ENCODE measurements at regions not wholly inside any gene's neighbourhood (a gene's known extent, or its start where the extent isn't known, plus 50 kb on each side); places are given as distances from the start of the nearest gene placed in this dataset.

DNA sequence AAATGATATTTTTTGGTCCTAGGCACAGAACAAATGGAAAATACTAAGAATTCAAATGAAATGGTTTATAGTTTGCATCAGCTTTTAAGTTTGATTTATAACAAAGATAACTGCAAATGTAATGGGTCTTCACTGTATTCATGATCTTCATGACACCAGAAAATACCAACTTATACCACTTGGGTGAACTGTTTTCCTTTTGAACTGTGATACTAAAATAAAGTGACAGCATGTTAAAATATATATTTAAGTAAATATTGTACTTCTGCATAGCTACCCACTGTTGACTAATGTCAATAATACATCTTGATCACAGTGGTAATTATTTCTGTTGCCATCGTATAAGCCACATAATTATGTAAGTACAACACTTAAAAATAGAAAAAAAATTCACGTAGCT lies 442.0 kb upstream of the ANKRD30A start:
- Mint-ChIP-seq H3K36me3 (ENCODE audit: low read depth, unreplicated experiment) (no peaks in the 10 kb centered on the region), H3K4me3 (ENCODE audit: unreplicated experiment) (no peak overlapping the region), H3K27ac (ENCODE audit: unreplicated experiment) (no peak overlapping the region), H3K27me3 (ENCODE audit: low read depth, unreplicated experiment) (no peaks in the 10 kb centered on the region), H3K9me3 (ENCODE audit: unreplicated experiment) (no peaks in the 10 kb centered on the region), H3K4me1 (ENCODE audit: low read depth, unreplicated experiment) (peaks cover 8% of the 10 kb centered on the region)
- TF ChIP-seq EZH2 (IDR thresholded peaks at IDR 0.05; ENCODE audit: insufficient read depth, low read length), result no peak
- TF ChIP-seq, protein P1, sequence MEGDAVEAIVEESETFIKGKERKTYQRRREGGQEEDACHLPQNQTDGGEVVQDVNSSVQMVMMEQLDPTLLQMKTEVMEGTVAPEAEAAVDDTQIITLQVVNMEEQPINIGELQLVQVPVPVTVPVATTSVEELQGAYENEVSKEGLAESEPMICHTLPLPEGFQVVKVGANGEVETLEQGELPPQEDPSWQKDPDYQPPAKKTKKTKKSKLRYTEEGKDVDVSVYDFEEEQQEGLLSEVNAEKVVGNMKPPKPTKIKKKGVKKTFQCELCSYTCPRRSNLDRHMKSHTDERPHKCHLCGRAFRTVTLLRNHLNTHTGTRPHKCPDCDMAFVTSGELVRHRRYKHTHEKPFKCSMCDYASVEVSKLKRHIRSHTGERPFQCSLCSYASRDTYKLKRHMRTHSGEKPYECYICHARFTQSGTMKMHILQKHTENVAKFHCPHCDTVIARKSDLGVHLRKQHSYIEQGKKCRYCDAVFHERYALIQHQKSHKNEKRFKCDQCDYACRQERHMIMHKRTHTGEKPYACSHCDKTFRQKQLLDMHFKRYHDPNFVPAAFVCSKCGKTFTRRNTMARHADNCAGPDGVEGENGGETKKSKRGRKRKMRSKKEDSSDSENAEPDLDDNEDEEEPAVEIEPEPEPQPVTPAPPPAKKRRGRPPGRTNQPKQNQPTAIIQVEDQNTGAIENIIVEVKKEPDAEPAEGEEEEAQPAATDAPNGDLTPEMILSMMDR (IDR thresholded peaks at IDR 0.05; ENCODE audit: insufficient read depth, low read depth, low read length), result no peak
- FAIRE-seq (no peak), DNase-seq (ENCODE audit: low read depth) (no peak)
- Histone ChIP-seq H3K36me3 (ENCODE audit: insufficient read depth, low read length) (no peaks in the 10 kb centered on the region), H3K79me2 (ENCODE audit: insufficient read depth, low read length) (no peaks in the 10 kb centered on the region), H3K27me3 (ENCODE audit: insufficient read depth, low read length) (no peaks in the 10 kb centered on the region), H3K4me3 (ENCODE audit: insufficient read depth, low read depth, low read length) (no peak overlapping the region), H3K9me3 (ENCODE audit: insufficient read depth, low read depth, low read length) (no peaks in the 10 kb centered on the region), H3K27ac (ENCODE audit: low read depth, low read length) (no peak overlapping the region), H3K9ac (ENCODE audit: low read length) (no peak overlapping the region), H2AFZ (ENCODE audit: low read depth, low read length) (no peak overlapping the region), H3K4me2 (ENCODE audit: low read length) (no peak overlapping the region), H3K4me1 (ENCODE audit: insufficient read depth, low read length) (no peaks in the 10 kb centered on the region), H4K20me1 (ENCODE audit: insufficient read depth, low read length) (no peaks in the 10 kb centered on the region)

DNA sequence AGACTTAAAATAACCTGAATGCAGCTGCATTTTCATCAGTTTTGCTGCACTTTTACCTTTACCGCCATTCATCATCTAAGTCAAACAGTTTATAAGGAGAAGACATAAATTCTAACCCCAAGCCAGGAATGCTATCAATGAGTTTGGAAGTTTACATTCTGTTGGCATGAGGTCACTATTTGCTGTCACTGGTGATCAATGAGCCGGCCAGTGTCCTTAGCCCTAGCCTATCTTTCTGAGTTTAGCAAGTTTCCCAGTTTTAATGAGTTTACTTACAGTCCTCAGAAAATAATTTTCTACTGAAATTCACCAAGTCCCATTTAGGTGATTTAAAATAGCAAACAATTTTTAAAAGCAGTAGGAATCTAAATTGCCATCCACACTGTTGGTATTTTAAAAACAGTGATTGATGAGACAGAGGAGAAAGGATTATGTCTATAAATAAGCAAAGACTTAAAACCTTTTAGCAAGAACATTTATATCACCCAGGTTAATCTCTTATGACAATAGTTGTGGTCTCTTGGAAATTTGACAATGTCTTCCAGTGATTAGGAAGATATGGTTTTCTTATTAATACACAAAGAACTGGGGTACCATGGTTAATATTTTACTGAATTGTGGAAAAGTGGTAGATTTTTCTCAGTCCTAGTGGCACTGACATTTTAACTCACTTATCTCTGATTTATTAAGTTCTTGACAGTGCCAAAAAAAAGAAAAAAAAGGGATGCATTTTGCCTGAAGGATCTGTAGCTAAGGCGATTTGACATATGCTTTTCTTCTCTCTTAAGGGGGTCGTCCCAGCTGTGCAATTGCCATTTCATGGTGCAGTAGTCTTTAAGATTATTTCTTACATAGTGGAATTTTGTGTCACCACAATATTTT lies 443.4 kb upstream of the ANKRD30A start:
- Histone ChIP-seq H3K36me3 (ENCODE audit: insufficient read depth, low read length) (no peaks in the 10 kb centered on the region), H3K9me3 (ENCODE audit: insufficient read depth, low read depth, low read length) (no peaks in the 10 kb centered on the region), H3K4me1 (ENCODE audit: insufficient read depth, low read length) (peaks cover under 1% of the 10 kb centered on the region), H2AFZ (ENCODE audit: low read depth, low read length) (no peak overlapping the region), H4K20me1 (ENCODE audit: insufficient read depth, low read length) (no peaks in the 10 kb centered on the region), H3K79me2 (ENCODE audit: insufficient read depth, low read length) (no peaks in the 10 kb centered on the region), H3K4me3 (ENCODE audit: insufficient read depth, low read depth, low read length) (no peak overlapping the region), H3K4me2 (ENCODE audit: low read length) (no peak overlapping the region), H3K27me3 (ENCODE audit: insufficient read depth, low read length) (no peaks in the 10 kb centered on the region), H3K9ac (ENCODE audit: low read length) (no peak overlapping the region), H3K27ac (ENCODE audit: low read depth, low read length) (no peak overlapping the region)
- TF ChIP-seq, protein P1 (IDR thresholded peaks at IDR 0.05; ENCODE audit: insufficient read depth, low read depth, low read length), result no peak
- no peak for TF ChIP-seq EZH2 (IDR thresholded peaks at IDR 0.05; ENCODE audit: insufficient read depth, low read length)
- peaks cover 12% of the 10 kb centered on the region for H3K4me1 Mint-ChIP-seq (ENCODE audit: low read depth, unreplicated experiment)
- DNase-seq (ENCODE audit: low read depth) (peak; percentile 63), FAIRE-seq (no peak)
- no peaks in the 10 kb centered on the region for H3K9me3 Mint-ChIP-seq (ENCODE audit: unreplicated experiment)
- H3K4me3 Mint-ChIP-seq (ENCODE audit: unreplicated experiment), result no peak overlapping the region
- H3K36me3 Mint-ChIP-seq (ENCODE audit: low read depth, unreplicated experiment), result no peaks in the 10 kb centered on the region
- H3K27me3 Mint-ChIP-seq (ENCODE audit: low read depth, unreplicated experiment), result no peaks in the 10 kb centered on the region
- H3K27ac Mint-ChIP-seq (ENCODE audit: unreplicated experiment), result no peak overlapping the region

DNA sequence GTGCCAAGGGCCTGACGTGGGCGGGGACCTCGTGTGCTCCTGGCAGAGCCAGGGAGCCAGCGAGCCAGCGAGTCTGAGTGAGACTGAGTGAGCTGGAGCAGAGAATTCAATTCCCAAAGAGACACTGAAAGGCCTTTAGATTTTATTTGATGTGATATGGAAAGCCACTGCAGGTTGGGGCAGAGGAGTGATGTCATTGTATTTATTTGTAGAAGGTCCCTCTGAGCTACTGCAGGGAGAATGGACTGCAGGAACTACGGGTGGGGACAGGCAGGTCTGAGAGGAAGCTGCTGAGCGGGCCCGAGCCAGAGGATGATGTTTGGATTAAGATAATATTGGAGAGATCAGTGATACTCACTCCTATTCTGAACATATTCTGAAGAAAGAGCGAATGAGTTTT lies 445.8 kb upstream of the ANKRD30A start:
- Histone ChIP-seq H3K79me2 (ENCODE audit: insufficient read depth, low read length) (no peaks in the 10 kb centered on the region), H3K27me3 (ENCODE audit: insufficient read depth, low read length) (no peaks in the 10 kb centered on the region), H3K36me3 (ENCODE audit: insufficient read depth, low read length) (no peaks in the 10 kb centered on the region), H3K4me1 (ENCODE audit: insufficient read depth, low read length) (peaks cover 20% of the 10 kb centered on the region), H3K27ac (ENCODE audit: low read depth, low read length) (no peak overlapping the region), H3K4me2 (ENCODE audit: low read length) (no peak overlapping the region), H3K9ac (ENCODE audit: low read length) (no peak overlapping the region), H2AFZ (ENCODE audit: low read depth, low read length) (no peak overlapping the region), H3K9me3 (ENCODE audit: insufficient read depth, low read depth, low read length) (no peaks in the 10 kb centered on the region), H4K20me1 (ENCODE audit: insufficient read depth, low read length) (no peaks in the 10 kb centered on the region), H3K4me3 (ENCODE audit: insufficient read depth, low read depth, low read length) (no peak overlapping the region)
- H3K36me3 Mint-ChIP-seq (ENCODE audit: low read depth, unreplicated experiment), result no peaks in the 10 kb centered on the region
- TF ChIP-seq, protein P1 (IDR thresholded peaks at IDR 0.05; ENCODE audit: insufficient read depth, low read depth, low read length), result no peak
- no peak for TF ChIP-seq EZH2 (IDR thresholded peaks at IDR 0.05; ENCODE audit: insufficient read depth, low read length)
- H3K9me3 Mint-ChIP-seq (ENCODE audit: unreplicated experiment), result no peaks in the 10 kb centered on the region
- no peak overlapping the region for H3K4me3 Mint-ChIP-seq (ENCODE audit: unreplicated experiment)
- no peaks in the 10 kb centered on the region for H3K27me3 Mint-ChIP-seq (ENCODE audit: low read depth, unreplicated experiment)
- DNase-seq (ENCODE audit: low read depth) (no peak), FAIRE-seq (no peak)
- peaks cover 27% of the 10 kb centered on the region for H3K4me1 Mint-ChIP-seq (ENCODE audit: low read depth, unreplicated experiment)
- peak overlapping the region; percentile 31 for H3K27ac Mint-ChIP-seq (ENCODE audit: unreplicated experiment)

Data from astrocyte (in vitro differentiated cells and primary cell).